Limb (tissue), 2 donors: ENCODE measurements at regions not wholly inside any gene's neighbourhood (a gene's known extent, or its start where the extent isn't known, plus 50 kb on each side); places are given as distances from the start of the nearest gene placed in this dataset.
"Not testable (repeated sequence)": the region's sequence is repeated elsewhere in the genome, so short reads cannot be mapped to it uniquely, and the experiment has no call there.

Source experiments
- DNase-seq, 2 donors: peaks; one replicate each; pipeline ENCODE4 v3.0.0-alpha.2; 2016; ENCODE audit errors: extremely low spot score in 2 of 2

DNA sequence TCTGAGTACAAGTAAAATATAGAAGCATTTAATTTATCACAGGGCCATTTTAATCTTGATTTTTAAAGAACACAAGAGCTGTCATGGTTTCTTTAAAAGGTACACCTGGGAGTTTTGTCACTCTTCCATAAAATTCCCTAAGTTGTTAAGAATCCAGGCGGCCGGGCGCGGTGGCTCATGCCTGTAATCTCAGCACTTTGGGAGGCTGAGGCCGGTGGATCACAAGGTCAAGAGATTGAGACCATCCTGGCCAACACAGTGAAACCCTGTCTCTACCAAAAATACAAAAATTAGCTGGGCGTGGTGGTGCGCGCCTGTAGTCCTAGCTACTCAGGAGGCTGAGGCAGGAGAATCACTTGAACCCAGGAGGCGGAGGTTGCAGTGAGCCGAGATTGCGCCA is 278.3 kb downstream of the PCDH17 start:
- DNase-seq = not testable (repeated sequence)

- DNase-seq = no peak
Observed at GRCh38 chr13:57918086-57918485, 286.5 kb downstream of the PCDH17 start.

DNA sequence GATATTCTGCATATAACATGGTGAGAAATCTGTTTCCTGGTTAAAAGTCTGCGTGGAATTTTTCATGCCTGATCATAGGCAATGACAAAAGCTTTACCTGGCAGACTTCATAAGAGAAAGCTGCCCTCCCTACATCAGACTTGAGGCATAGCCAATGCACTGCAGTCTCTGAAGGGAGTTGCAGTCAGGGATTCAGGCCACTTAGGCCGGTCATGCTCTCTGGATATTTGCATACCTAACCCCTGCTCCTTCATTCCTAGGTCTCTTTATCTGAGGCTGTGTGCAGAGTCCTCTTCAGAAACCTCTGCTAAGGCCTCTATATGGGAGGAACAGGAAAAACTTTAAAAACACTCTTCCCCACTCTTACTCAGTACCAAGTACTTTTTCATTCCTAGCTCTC is 287.4 kb downstream of the PCDH17 start:
- DNase-seq = no peak

DNA sequence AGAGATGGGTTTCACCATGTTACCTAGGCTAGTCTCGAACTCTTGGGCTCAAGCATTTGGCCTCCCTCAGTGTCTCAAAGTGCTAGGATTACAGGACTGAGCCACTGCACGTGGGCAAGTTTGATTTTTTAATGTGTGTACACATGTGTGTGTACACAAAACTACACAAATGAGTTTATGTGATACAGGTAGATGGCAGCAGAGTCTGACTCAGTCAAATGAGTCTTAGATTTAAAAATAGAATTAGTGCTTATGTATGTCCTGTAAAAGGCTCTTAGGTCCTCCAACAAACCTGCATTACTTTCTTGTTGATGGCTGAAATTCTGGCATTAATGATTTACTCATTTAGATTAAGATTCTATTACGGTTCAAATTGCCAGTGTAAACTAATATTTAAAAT is 293.7 kb downstream of the PCDH17 start:
- DNase-seq = no peak

DNA sequence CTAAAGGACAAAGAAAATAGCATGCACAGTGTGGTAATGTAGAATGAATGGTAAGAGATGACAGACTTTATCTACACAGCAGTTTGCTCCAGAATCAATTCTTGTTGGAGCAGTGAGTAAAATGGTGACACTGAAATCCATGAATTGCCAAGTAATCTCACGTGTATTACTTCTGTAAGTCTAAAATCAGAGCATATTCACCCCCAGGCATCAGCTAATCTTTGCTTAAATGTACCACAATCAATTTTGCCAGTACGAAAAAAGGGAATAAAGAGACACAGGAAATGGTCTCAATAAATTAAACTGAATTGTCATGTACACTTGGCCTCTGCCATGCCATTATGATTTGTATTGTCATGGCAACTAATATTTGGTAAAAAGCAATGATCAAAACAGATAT is 294.2 kb downstream of the PCDH17 start:
- DNase-seq = no peak

DNA sequence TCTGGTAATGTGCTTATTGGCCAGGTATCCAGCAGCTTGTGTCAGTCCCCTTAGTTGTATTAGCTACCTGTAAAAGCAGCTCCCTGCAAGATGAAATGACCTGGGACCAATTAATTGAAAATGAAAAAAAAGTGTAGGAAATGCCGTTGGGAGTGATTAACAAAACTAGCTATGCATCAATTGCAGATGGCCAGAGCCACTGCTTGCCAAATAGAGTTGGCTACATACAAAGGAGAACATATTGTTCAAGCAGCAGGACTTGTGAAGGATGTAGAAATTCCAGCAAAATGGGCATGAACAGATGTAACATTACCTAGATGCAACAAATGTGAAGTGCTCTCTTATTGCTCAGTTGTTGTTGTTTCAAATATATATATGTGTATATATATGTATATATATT is 300.5 kb downstream of the PCDH17 start:
- DNase-seq = no peak

GRCh38 chr13:57933606-57934005 is 302.1 kb downstream of the PCDH17 start:
- no peak for DNase-seq

- no peak for DNase-seq
Observed at GRCh38 chr13:57935965-57936364, 304.4 kb downstream of the PCDH17 start.

DNA sequence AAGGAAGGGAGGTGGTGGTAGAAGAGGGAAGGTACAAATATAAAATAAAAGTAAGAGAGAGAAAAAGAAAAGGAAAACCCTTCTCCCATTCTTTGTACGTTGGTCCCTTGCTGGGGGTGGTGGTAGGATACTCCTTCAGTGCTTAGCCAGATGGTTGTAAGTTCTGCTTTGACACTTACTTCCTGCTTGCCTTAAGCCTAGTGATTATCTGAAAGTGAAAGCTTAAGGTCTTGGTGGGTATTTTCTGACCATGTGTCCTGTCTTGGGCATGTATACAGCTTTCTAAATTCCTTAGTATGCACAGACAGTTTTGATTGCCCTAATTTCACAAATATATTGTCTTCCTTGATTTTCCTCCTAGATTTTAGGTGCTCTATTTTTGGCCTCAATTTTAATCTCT is 314.8 kb downstream of the PCDH17 start:
- no peak for DNase-seq

DNA sequence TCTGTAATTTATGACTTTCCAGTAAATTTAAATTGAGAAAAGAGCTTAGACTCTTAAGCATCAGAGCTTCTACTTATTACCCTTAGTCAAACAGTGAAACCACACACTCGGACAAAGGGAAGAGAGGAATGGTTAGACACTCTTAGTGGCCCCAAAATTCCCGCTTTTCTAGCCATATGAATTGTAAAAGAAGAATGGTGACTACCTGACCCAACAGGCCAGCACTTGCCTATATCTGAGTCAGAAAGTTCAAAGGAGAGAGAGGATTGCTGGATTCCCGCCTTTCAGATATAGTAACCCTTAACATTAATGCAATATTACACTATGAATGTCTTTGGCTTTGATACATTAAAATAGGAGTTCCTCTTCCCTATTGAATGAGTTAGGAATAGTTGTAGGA is 317.3 kb downstream of the PCDH17 start:
- no peak for DNase-seq

GRCh38 chr13:57969951-57970350 is 338.4 kb downstream of the PCDH17 start:
- no peak for DNase-seq

DNA sequence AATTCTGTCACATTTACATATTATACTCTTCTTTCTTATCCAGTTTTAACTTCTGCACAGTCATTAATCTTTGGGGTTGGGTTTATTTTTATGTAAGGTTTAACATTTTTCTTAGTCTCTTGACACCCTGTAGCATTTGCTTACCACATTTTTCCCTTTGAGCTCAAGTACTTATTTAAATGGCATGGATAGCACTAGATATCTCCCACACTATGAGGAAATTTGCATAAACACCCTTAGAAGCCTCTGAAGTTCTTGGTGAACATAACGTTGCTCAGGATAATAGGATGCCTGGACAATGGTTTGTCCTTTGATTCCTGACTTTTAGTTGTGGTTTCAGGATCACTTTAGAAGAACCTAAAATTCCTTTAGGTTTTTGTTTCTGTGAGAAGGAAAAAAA is 338.9 kb downstream of the PCDH17 start:
- DNase-seq = no peak

DNA sequence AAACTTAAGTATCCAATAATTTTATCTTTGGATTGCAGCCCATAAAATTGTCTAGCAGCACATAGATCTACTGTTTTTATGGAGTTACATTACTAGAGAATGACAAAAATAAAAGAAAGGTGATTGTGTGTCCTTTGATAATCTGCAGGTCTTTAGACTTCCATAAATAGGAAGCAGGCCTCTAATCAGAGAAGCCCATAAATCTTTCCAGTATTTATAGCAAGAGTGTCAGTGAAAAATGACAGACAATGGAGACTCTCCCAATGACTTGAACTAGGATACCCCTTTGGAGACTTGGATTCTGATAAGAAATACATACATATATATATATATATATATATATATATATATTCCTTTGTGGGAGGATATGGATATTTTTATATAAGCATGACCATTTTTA is 351.2 kb downstream of the PCDH17 start:
- DNase-seq = no peak

- no peak for DNase-seq
Observed at GRCh38 chr13:57988276-57988675, 356.7 kb downstream of the PCDH17 start.

GRCh38 chr13:57991041-57991440 is 359.5 kb downstream of the PCDH17 start:
- DNase-seq = no peak

GRCh38 chr13:57992416-57992815 is 360.9 kb downstream of the PCDH17 start:
- no peak for DNase-seq

DNA sequence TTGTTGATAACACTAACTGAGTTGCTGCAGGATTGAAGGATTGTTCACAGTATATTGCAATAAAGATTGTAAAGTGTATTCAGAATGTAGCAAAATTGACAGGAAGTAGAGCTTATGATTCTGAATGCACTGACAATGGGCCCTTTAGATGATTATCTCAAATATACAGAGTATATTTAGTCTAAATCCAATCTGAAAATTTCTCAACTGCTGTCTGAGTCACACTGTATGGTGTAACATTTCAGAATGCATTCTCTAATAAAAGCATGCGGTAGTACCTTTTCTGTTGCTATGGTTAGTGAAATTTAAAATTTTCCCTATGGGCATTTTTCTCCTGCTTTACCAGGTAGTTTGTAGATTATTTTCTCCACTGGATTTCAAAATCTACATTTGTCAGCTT is 365.2 kb downstream of the PCDH17 start:
- no peak for DNase-seq

DNA sequence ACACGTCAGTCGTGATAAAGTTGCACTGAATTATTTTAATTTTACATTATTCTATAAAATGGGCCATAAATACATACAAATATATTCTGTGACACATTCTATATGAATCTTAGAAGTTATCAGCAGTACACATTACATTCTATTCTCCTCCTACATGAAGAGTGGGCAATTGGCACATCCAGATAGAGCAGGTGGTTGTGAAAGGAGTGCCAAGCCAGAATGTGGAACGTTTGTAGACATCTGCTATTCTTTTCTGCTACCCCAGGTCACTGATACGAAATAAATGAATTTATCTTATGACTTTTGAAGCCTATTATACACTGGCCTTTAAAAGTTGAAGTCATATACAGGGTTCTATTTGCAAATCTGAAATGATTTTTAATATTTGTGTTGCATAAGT is 373.2 kb downstream of the PCDH17 start:
- DNase-seq = no peak

GRCh38 chr13:58018020-58018419 is 386.5 kb downstream of the PCDH17 start:
- DNase-seq = no peak

DNA sequence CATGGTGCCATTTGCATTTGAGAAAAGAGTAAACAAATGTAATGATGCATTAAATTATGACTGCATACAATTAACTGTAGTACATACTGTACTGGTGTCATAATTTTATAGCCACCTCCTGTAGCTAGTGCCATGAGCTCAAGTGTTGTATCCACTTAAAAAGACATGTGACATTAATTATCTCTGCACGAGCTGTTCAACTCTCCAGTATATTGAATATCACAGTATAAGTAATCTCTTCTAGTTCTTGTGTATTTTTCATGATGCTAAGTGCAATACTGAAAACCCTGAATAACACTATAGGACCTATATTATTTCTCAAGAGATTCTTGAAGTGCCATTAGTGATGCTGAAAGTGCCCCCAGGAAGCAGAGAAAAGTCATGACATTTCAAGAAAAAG is 387.3 kb downstream of the PCDH17 start:
- DNase-seq = no peak

- DNase-seq = no peak
Observed at GRCh38 chr13:58024103-58024502, 392.6 kb downstream of the PCDH17 start.

DNA sequence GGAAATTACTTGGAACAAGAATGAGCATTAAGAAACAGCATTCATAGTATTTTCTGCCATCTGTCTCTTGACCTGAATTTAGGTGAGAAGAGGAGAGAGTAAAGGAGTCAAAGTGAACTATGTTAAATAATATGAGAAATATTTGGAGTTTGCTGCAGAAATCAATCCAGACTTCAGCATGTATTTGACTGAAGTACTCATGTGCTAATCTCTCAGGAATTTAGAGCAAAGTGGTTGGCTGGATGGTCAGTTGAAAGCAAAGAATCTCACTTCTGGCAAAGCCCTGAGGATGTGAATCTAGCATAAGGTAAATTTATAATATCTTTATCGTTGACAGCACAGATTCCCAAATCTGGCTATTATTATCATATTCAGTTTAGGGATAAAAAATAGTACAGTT is 394.3 kb downstream of the PCDH17 start:
- no peak for DNase-seq

DNA sequence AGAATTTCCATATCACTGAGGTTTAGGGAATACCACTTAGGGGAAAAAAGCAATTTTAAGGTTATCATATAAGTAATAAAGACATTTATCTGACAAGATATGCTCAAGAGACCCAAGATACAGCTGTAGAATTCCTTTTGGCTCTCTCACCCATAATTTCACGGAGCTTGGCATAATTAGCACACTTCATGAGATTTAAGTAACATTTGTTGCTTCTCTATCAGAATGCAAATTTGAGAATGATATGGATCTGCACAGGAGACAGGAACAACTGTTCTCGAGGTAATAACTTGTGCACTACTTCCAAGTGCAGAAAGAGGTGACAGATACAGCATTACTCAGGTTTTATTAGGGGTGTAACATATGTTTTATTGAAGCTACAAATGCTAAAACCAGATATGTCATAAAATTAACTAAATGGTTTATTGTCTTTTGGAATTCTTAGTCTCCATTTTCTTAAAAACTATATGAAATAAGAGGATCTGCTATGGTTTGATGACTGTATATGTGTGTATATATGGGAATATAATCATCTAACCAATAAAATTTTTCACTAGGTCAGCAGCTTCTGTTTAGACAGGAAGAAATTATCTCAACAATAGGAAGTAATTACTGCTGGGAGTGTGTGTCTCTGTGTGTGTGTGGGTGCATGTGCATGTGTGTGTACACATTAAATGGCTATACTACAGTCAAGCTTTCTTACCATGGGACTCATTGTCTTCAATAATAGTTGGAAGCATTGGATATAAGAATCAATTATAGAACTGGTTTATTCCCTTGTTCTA is 401.3 kb downstream of the PCDH17 start:
- no peak for DNase-seq

DNA sequence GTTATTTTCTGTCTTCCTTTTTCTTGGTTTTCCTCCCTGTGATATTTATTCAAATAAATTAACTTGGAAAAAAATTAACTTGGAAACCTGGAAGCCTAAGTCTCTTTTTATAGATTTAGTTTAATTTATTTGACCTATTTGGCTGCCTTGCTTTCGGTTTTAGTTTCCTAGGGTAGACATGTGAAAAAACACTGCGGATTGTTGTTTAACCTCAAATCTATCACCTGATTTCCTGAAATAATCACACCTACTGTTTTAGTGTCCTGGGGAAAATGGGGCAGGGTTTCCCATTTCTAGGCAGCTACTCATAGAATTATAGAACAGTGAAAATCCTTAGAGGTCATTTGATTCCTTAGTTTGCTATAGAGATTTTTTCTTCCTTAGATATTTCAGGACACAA is 412.4 kb downstream of the PCDH17 start:
- DNase-seq = no peak
